ENCODE measurements at regions not wholly inside any gene's neighbourhood (a gene's known extent, or its start where the extent isn't known, plus 50 kb on each side); places are given as distances from the start of the nearest gene placed in this dataset.
"Not testable (repeated sequence)": the region's sequence is repeated elsewhere in the genome, so short reads cannot be mapped to it uniquely, and the experiment has no call there.

- peak; percentile 80 for DNase-seq
These were observed 210.4 kb upstream of the ADO start for GRCh38 chr10:62594093-62594520.

GRCh38 chr10:62597226-62597625 lies 207.3 kb upstream of the ADO start:
- DNase-seq, result no peak

- no peak for DNase-seq
These were observed 205.4 kb upstream of the ADO start for GRCh38 chr10:62599161-62599560.

- not testable (repeated sequence) for DNase-seq
These were observed 198.0 kb upstream of the ADO start for GRCh38 chr10:62606551-62606950.

- DNase-seq, result not testable (repeated sequence)
These were observed 196.2 kb upstream of the ADO start for GRCh38 chr10:62608189-62608875.

GRCh38 chr10:62610649-62611229 lies 193.8 kb upstream of the ADO start:
- DNase-seq, result peak; percentile 90

GRCh38 chr10:62613424-62613823 lies 191.1 kb upstream of the ADO start:
- no peak for DNase-seq

GRCh38 chr10:62613859-62614258 lies 190.7 kb upstream of the ADO start:
- no peak for DNase-seq

- DNase-seq, result peak; percentile 68
These were observed 189.9 kb upstream of the ADO start for GRCh38 chr10:62614389-62615157.

- no peak for DNase-seq
These were observed 187.5 kb upstream of the ADO start for GRCh38 chr10:62616885-62617590.

- no peak for DNase-seq
These were observed 186.9 kb upstream of the ADO start for GRCh38 chr10:62617652-62618051.

GRCh38 chr10:62618054-62618453 lies 186.5 kb upstream of the ADO start:
- no peak for DNase-seq

GRCh38 chr10:62618576-62619412 lies 185.7 kb upstream of the ADO start:
- no peak for DNase-seq

GRCh38 chr10:62619413-62619738 lies 185.1 kb upstream of the ADO start:
- no peak for DNase-seq

GRCh38 chr10:62620491-62620890 lies 184.0 kb upstream of the ADO start:
- no peak for DNase-seq

- no peak for DNase-seq
These were observed 181.3 kb upstream of the ADO start for GRCh38 chr10:62623223-62623622.

GRCh38 chr10:62625484-62625883 lies 179.0 kb upstream of the ADO start:
- DNase-seq, result no peak

- no peak for DNase-seq
These were observed 178.4 kb upstream of the ADO start for GRCh38 chr10:62626079-62626478.

GRCh38 chr10:62626817-62627216 lies 177.7 kb upstream of the ADO start:
- DNase-seq, result no peak

GRCh38 chr10:62627983-62628382 lies 176.5 kb upstream of the ADO start:
- DNase-seq, result no peak

GRCh38 chr10:62631241-62631640 lies 173.3 kb upstream of the ADO start:
- no peak for DNase-seq

- DNase-seq, result peak; percentile 79
These were observed 172.3 kb upstream of the ADO start for GRCh38 chr10:62632071-62632809.

Measured in activated effector memory CD4-positive, alpha-beta T cell treated with anti-CD3 and anti-CD28 coated beads, Interleukin-2, amount 50 U/mL, for 16 hours (primary cell).